Mesenchymal stem cell (in vitro differentiated cells and primary cell): ENCODE measurements at regions not wholly inside any gene's neighbourhood (a gene's known extent, or its start where the extent isn't known, plus 50 kb on each side); places are given as distances from the start of the nearest gene placed in this dataset.

ENCODE experiments used
- DNase-seq: peaks from one replicate; pipeline ENCODE4 v3.0.0-alpha.2; 2013
- H2AFZ ChIP-seq: one replicate; pipeline ENCODE4 v1.6.1; 2013; ENCODE audit warnings: low read depth, mild to moderate bottlenecking, control low read depth, inconsistent platforms, low read length, moderate library complexity
- H2AK5ac ChIP-seq: 2 replicates; pipeline ENCODE4 v1.6.1; 2013; ENCODE audit warnings: low read length, moderate library complexity, mild to moderate bottlenecking, inconsistent platforms; ENCODE audit not compliant: severe bottlenecking
- H2BK120ac ChIP-seq: one replicate; pipeline ENCODE4 v1.6.1; 2013; ENCODE audit warnings: low read depth, mild to moderate bottlenecking, inconsistent platforms, low read length, moderate library complexity
- H2BK12ac ChIP-seq, 2 experiments: one replicate each; pipeline ENCODE4 v1.6.1; 2013; ENCODE audit warnings: inconsistent platforms in 2 of 2, low read length in 2 of 2, mild to moderate bottlenecking in 2 of 2, moderate library complexity in 2 of 2, control low read depth in 1 of 2
- H2BK15ac ChIP-seq: one replicate; pipeline ENCODE4 v1.6.1; 2013; ENCODE audit warnings: mild to moderate bottlenecking, low read depth, inconsistent platforms; ENCODE audit not compliant: poor library complexity, severe bottlenecking
- H2BK5ac ChIP-seq: 2 replicates; pipeline ENCODE4 v1.6.1; 2013; ENCODE audit warnings: low read depth, mild to moderate bottlenecking, low read length, control low read depth, inconsistent platforms; ENCODE audit not compliant: poor library complexity, severe bottlenecking
- H3K14ac ChIP-seq, 2 experiments: one replicate each; pipeline ENCODE4 v1.6.1; 2013; ENCODE audit warnings: inconsistent platforms in 2 of 2, low read length in 2 of 2, control low read depth in 1 of 2, mild to moderate bottlenecking in 1 of 2, moderate library complexity in 1 of 2
- H3K18ac ChIP-seq, 2 experiments: one replicate each; pipeline ENCODE4 v1.6.1; 2013; ENCODE audit warnings: inconsistent platforms in 2 of 2, low read length in 2 of 2, control low read depth in 1 of 2, low read depth in 1 of 2, mild to moderate bottlenecking in 1 of 2
- H3K23ac ChIP-seq, 2 experiments: one replicate each; pipeline ENCODE4 v1.6.1; 2013; ENCODE audit warnings: inconsistent platforms in 2 of 2, low read length in 2 of 2, mild to moderate bottlenecking in 2 of 2, moderate library complexity in 2 of 2, control low read depth in 1 of 2
- H3K27ac ChIP-seq: 2 replicates; pipeline ENCODE4 v1.5.1; 2013; ENCODE audit warnings: mild to moderate bottlenecking, moderate library complexity, low read length, control low read depth, inconsistent platforms; ENCODE audit not compliant: poor library complexity, severe bottlenecking
- H3K27me3 ChIP-seq, 2 experiments: 2 replicates each; pipeline versions ENCODE4 v1.6.1 to v1.7.0; 2013; ENCODE audit warnings: low read length in 2 of 2, mild to moderate bottlenecking in 2 of 2, moderate library complexity in 2 of 2, control low read depth in 1 of 2, inconsistent platforms in 1 of 2; ENCODE audit not compliant: control insufficient read depth in 1 of 2, insufficient read depth in 1 of 2
- H3K36me3 ChIP-seq, 2 experiments: 2 replicates each; pipeline versions ENCODE4 v1.6.1 to v1.7.0; 2013; ENCODE audit warnings: low read length in 2 of 2, control low read depth in 1 of 2, inconsistent platforms in 1 of 2, low read depth in 1 of 2, mild to moderate bottlenecking in 1 of 2; ENCODE audit not compliant: insufficient read depth in 2 of 2, control insufficient read depth in 1 of 2
- H3K4ac ChIP-seq, 2 experiments: one replicate each; pipeline ENCODE4 v1.6.1; 2013; ENCODE audit warnings: inconsistent platforms in 2 of 2, low read length in 2 of 2, mild to moderate bottlenecking in 2 of 2, moderate library complexity in 2 of 2, control low read depth in 1 of 2, low read depth in 1 of 2
- H3K4me1 ChIP-seq: 2 replicates; pipeline ENCODE4 v1.6.1; 2013; ENCODE audit warnings: low read depth, low read length, control low read depth; ENCODE audit not compliant: control insufficient read depth, insufficient read depth
- H3K4me2 ChIP-seq: 2 replicates; pipeline ENCODE4 v1.6.1; 2013; ENCODE audit warnings: low read length, mild to moderate bottlenecking, inconsistent platforms; ENCODE audit not compliant: poor library complexity, severe bottlenecking
- H3K4me3 ChIP-seq, 2 experiments: 2 replicates each; pipeline versions ENCODE4 v1.5.1 to v1.7.0; 2013; ENCODE audit warnings: low read length in 2 of 2, mild to moderate bottlenecking in 2 of 2, control low read depth in 1 of 2, low read depth in 1 of 2; ENCODE audit not compliant: insufficient read depth in 1 of 2
- H3K79me1 ChIP-seq: replicated peaks from 2 replicates; pipeline ENCODE4 v1.6.1; 2013; ENCODE audit warnings: mild to moderate bottlenecking, control low read depth, low read length, inconsistent platforms; ENCODE audit not compliant: poor library complexity, severe bottlenecking
- H3K9ac ChIP-seq: 2 replicates; pipeline ENCODE4 v1.7.0; 2013; ENCODE audit warnings: mild to moderate bottlenecking, low read length, moderate library complexity
- H3K9me3 ChIP-seq: 2 replicates; pipeline ENCODE4 v1.7.0; 2013; ENCODE audit warnings: mild to moderate bottlenecking, low read length; ENCODE audit not compliant: control insufficient read depth
- H4K8ac ChIP-seq: one replicate; pipeline ENCODE4 v1.6.1; 2013; ENCODE audit warnings: inconsistent platforms, mild to moderate bottlenecking, low read length, moderate library complexity
- H4K91ac ChIP-seq: one replicate; pipeline ENCODE4 v1.6.1; 2013; ENCODE audit warnings: mild to moderate bottlenecking, low read length, inconsistent platforms
- WGBS: methylation state at CpG from one replicate; pipeline ENCODE4 v1.1.7; 2013; ENCODE audit warnings: mixed read lengths; 5-methylcytosine and 5-hydroxymethylcytosine counted together

- Histone ChIP-seq H4K91ac (no peak overlapping the region), H2BK120ac (no peak overlapping the region), H2BK15ac (no peak overlapping the region), H2AK5ac (no peak overlapping the region), H3K4me3 (no peak overlapping the region), H2AFZ (no peak overlapping the region), H3K18ac (no peak overlapping the region), H3K9ac (no peak overlapping the region), H3K9me3 (no peaks in the 10 kb centered on the region), H3K36me3 (no peaks in the 10 kb centered on the region), H2BK12ac (no peak overlapping the region), H3K27ac (no peak overlapping the region), H3K79me1 (no peaks in the 10 kb centered on the region), H3K14ac (no peak overlapping the region), H3K4me2 (no peak overlapping the region), H3K4ac (no peak overlapping the region), H3K27me3 (peaks cover 3 to 10% of the 10 kb centered on the region in 2 experiments), H3K4me1 (no peaks in the 10 kb centered on the region), H3K23ac (no peak overlapping the region), H4K8ac (no peak overlapping the region), H2BK5ac (no peak overlapping the region)
- WGBS: 76% methylated on average over 2 of the region's 3 CpGs
- no peak for DNase-seq
Observed at GRCh38 chr5:10153808-10154537, 95.7 kb downstream of the ATPSCKMT start.

DNA sequence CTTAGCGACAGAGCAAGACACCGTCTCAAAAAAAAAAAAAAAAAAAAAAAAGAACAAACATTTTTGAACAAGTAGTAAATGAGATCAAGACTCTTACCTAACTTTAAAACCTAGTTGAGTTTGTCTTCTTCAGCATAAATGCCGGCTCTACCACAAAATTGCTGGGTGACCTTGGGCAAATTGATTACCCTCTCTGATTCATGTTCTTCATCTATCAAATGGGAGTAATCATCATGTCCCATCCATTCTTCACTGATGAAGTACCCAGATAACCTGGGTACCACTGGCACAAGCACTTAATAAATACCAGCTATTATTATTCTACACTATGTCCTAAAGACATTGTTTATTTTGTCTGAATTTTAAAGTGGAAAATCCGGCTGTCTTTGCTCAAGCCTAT, 96.3 kb downstream of the ATPSCKMT start:
- H2BK12ac ChIP-seq: no peak overlapping the region
- H4K8ac ChIP-seq: no peak overlapping the region
- H3K79me1 ChIP-seq: no peaks in the 10 kb centered on the region
- no peaks in the 10 kb centered on the region for H3K9me3 ChIP-seq
- no peak for DNase-seq
- no peak overlapping the region for H3K4ac ChIP-seq
- no peaks in the 10 kb centered on the region for H3K36me3 ChIP-seq
- no peak overlapping the region for H3K9ac ChIP-seq
- no peak overlapping the region for H3K4me2 ChIP-seq
- H2AK5ac ChIP-seq: no peak overlapping the region
- H3K4me1 ChIP-seq: no peaks in the 10 kb centered on the region
- H3K23ac ChIP-seq: no peak overlapping the region
- WGBS: 97% methylated on average over 2 of the region's 4 CpGs
- H3K27ac ChIP-seq: no peak overlapping the region
- no peak overlapping the region for H3K14ac ChIP-seq
- H4K91ac ChIP-seq: no peak overlapping the region
- H2BK120ac ChIP-seq: no peak overlapping the region
- H2AFZ ChIP-seq: no peak overlapping the region
- H3K27me3 ChIP-seq: peaks cover 4 to 10% of the 10 kb centered on the region in 2 experiments
- H3K18ac ChIP-seq: no peak overlapping the region
- no peak overlapping the region for H2BK5ac ChIP-seq
- no peak overlapping the region for H3K4me3 ChIP-seq
- H2BK15ac ChIP-seq: no peak overlapping the region

DNA sequence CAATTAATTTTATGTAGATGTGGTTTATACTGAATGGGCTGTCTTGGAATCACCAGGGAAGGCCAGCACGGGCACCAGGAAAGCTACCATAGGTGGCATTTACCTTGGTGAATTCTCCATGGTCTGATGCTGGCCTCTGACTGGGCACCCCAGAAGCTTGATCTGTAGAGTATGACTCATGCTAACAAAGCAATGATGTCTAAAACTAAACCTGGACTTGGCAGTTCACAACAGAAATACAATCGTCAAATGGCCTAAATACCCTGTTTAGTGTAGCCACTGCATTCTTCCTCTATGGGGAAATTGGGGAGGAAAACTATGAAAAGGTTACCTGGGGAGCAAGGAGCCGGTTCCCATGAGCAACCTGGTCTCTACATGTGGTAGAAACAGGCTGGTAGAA, 98.0 kb downstream of the ATPSCKMT start:
- no peak overlapping the region for H2AFZ ChIP-seq
- no peak overlapping the region for H3K27ac ChIP-seq
- no peak for DNase-seq
- no peaks in the 10 kb centered on the region for H3K36me3 ChIP-seq
- H3K4me2 ChIP-seq: no peak overlapping the region
- no peak overlapping the region for H3K4me3 ChIP-seq
- no peaks in the 10 kb centered on the region for H3K4me1 ChIP-seq
- no peak overlapping the region for H2AK5ac ChIP-seq
- no peak overlapping the region for H2BK120ac ChIP-seq
- H3K9ac ChIP-seq: no peak overlapping the region
- peaks cover 4 to 10% of the 10 kb centered on the region in 2 experiments for H3K27me3 ChIP-seq
- no peak overlapping the region for H3K23ac ChIP-seq
- no peaks in the 10 kb centered on the region for H3K79me1 ChIP-seq
- H2BK5ac ChIP-seq: no peak overlapping the region
- H4K91ac ChIP-seq: no peak overlapping the region
- no peak overlapping the region for H4K8ac ChIP-seq
- H2BK15ac ChIP-seq: no peak overlapping the region
- no peak overlapping the region for H3K4ac ChIP-seq
- WGBS: 81% methylated on average over 3 of the region's 3 CpGs
- no peak overlapping the region for H2BK12ac ChIP-seq
- H3K18ac ChIP-seq: no peak overlapping the region
- H3K14ac ChIP-seq: no peak overlapping the region
- no peaks in the 10 kb centered on the region for H3K9me3 ChIP-seq

- H3K14ac ChIP-seq: no peak overlapping the region
- no peak overlapping the region for H2AK5ac ChIP-seq
- no peak overlapping the region for H3K4ac ChIP-seq
- no peak overlapping the region for H3K27ac ChIP-seq
- H2BK12ac ChIP-seq: no peak overlapping the region
- no peak overlapping the region for H3K4me2 ChIP-seq
- no peaks in the 10 kb centered on the region for H3K79me1 ChIP-seq
- no peaks in the 10 kb centered on the region for H3K9me3 ChIP-seq
- no peak overlapping the region for H2BK15ac ChIP-seq
- H3K4me3 ChIP-seq: no peak overlapping the region
- H3K27me3 ChIP-seq: peaks cover 4 to 8% of the 10 kb centered on the region in 2 experiments
- no peak for DNase-seq
- H2BK5ac ChIP-seq: no peak overlapping the region
- H3K23ac ChIP-seq: no peak overlapping the region
- no peak overlapping the region for H2BK120ac ChIP-seq
- H3K36me3 ChIP-seq: no peaks in the 10 kb centered on the region
- WGBS: 83% methylated on average over 12 of the region's 12 CpGs
- no peak overlapping the region for H3K18ac ChIP-seq
- no peak overlapping the region for H4K91ac ChIP-seq
- no peak overlapping the region for H3K9ac ChIP-seq
- H4K8ac ChIP-seq: no peak overlapping the region
- H2AFZ ChIP-seq: no peak overlapping the region
- H3K4me1 ChIP-seq: no peaks in the 10 kb centered on the region
Observed at GRCh38 chr5:10149911-10150310, 99.8 kb downstream of the ATPSCKMT start.
